ENCODE measurements at regions not wholly inside any gene's neighbourhood (a gene's known extent, or its start where the extent isn't known, plus 50 kb on each side); places are given as distances from the start of the nearest gene placed in this dataset.

DNA sequence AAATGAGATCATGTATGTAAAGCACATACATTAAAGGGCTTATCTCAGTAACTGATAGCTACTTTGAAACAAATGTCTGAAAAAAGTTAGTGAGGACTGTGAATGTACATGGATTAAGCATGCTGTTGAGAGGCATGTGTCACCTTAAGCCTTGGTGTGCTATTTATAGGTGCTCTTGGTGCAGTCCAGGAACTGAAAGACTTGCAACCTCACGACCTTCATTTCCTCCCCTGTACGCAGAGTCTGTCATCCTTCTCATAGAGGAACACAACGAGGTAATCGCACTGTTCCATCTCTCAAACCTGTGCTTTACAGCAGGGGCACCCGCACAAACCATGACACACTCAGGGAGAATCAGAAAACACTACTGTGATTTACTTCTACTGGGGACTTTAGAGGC, 65.6 kb downstream of the UFM1 start:
- TF ChIP-seq GATA3 (IDR thresholded peaks at IDR 0.05; ENCODE audit: low read depth, low read length): no peak

DNA sequence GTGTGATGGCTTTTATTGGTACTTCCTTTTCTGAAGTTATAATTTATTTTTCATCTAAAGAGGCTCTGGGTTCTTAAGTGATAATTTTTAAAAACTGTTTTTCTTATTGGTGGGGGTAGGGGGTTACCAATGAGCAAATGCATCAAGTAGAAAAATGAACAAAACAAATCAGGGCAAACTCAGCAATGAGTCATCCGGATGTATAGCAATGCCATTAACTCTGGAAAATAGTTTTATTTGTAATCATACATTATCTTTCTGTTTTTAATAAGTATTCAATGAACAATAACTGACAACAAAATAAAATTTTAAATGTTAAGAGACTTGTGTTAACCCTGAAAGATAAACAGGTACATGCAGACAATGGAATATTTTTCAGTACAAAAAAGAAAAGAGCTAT, 67.6 kb downstream of the UFM1 start:
- TF ChIP-seq GATA3 (IDR thresholded peaks at IDR 0.05; ENCODE audit: low read depth, low read length): no peak
- no peak for TF ChIP-seq GATA2 (IDR thresholded peaks at IDR 0.05; ENCODE audit: low read depth, low read length)

- TF ChIP-seq GATA2 (IDR thresholded peaks at IDR 0.05; ENCODE audit: low read depth, low read length) (no peak), GATA3 (IDR thresholded peaks at IDR 0.05; ENCODE audit: low read depth, low read length) (no peak)
Measured at GRCh38 chr13:38417727-38418126, 68.1 kb downstream of the UFM1 start.

GRCh38 chr13:38418286-38418685, 68.6 kb downstream of the UFM1 start:
- TF ChIP-seq GATA3 (IDR thresholded peaks at IDR 0.05; ENCODE audit: low read depth, low read length) (no peak), GATA2 (IDR thresholded peaks at IDR 0.05; ENCODE audit: low read depth, low read length) (no peak)

- TF ChIP-seq GATA3 (IDR thresholded peaks at IDR 0.05; ENCODE audit: low read depth, low read length) (no peak), GATA2 (IDR thresholded peaks at IDR 0.05; ENCODE audit: low read depth, low read length) (no peak)
Measured at GRCh38 chr13:38419312-38419873, 69.7 kb downstream of the UFM1 start.

GRCh38 chr13:38421590-38422560, 72.2 kb downstream of the UFM1 start:
- TF ChIP-seq GATA2 (IDR thresholded peaks at IDR 0.05; ENCODE audit: low read depth, low read length) (no peak), GATA3 (IDR thresholded peaks at IDR 0.05; ENCODE audit: low read depth, low read length) (no peak)

DNA sequence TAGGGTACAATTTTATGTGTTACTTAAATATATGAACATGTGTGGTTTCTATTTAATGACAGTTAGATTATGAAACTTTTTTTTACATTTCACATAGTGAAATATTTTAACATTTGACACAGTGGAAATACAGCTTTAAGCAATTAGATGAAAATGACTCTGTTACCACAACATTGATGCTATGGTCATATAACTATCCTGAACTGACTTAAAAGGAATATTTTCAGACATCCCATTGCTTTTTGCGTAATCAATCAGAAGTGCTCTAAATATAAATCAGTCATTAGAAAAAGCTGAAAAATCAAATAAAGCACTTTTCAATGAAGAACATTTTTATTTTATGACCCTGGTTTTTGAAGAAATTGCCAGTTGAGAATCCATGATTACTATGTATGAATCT, 80.3 kb downstream of the UFM1 start:
- no peak for TF ChIP-seq GATA3 (IDR thresholded peaks at IDR 0.05; ENCODE audit: low read depth, low read length)
- TF ChIP-seq GATA2 (IDR thresholded peaks at IDR 0.05; ENCODE audit: low read depth, low read length): no peak

DNA sequence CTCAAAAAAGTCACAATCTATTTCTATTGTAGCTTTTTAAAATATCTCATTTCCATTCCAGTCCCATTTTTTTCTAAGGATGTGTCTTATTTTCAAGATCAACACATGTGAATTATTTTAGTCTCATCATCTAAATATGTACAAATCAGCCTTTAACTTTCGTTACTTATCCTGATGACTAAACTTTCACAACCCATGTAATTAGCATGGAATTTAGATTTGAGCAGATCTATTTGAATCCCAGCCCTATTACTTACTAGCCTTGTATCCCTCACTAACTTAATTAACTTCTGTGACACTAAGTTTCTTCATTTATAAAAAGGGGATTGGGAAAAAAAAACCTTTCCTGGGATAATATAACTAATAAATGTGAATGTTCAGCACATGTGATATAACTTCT, 81.1 kb downstream of the UFM1 start:
- no peak for TF ChIP-seq GATA3 (IDR thresholded peaks at IDR 0.05; ENCODE audit: low read depth, low read length)

DNA sequence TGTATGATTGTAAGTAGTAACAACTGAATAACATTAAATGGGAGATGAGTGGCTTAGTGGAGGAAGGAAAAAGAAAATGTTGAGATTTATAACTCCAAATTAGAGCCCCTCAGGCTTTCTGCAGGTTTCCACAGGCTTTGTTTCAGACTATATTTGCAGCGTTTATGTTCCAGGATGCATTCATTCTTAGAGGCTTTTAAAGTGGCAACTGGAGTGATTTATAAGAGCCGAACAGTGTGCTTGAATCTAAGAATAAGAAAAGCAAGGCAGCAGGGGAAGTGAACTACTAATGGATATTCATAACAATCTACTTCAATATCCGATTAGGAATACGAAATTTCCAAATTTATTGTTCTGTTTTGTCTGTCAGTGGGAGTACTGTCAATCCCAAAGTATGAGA, 91.0 kb downstream of the UFM1 start:
- no peak for TF ChIP-seq GATA3 (IDR thresholded peaks at IDR 0.05; ENCODE audit: low read depth, low read length)
- no peak for TF ChIP-seq GATA2 (IDR thresholded peaks at IDR 0.05; ENCODE audit: low read depth, low read length)

DNA sequence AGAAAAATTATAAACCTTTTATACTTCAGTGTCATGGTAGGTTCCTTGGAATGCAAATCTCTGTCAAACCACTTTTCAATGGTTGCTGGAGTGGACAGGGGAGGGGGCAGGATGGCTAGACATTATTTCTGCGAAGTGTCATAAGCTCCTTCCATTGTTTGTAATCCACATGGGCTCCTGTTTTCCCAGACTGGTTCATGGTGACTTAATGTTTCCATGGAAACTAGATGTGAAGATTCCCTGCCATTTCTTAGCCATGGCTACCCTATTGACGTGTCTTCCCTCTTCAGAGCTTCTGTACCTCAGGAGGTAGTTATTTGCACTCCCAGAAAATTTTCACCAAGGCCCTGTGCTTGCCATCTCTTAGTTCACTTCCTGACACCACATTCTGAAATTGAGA, 95.3 kb downstream of the UFM1 start:
- TF ChIP-seq GATA3 (IDR thresholded peaks at IDR 0.05; ENCODE audit: low read depth, low read length) (no peak), GATA2 (IDR thresholded peaks at IDR 0.05; ENCODE audit: low read depth, low read length) (no peak)

DNA sequence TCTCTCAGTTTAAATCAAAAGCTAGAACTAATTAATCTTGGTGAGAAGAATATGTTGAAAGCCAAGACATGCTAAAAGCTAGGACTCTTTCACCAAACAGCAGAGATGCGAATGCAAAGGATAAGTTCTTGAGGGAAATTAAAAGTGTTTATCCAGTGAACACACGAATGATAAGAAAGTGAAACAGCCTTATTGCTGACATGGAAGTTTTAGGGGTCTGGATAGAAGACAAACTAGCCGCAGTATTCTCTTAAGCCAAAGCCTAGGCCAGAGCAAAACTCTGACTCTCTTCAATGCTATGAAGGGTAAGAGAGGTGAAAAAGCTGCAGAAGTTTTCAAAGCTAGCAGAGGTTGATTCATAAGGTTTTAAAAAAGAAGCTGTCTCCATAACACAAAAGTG, 103.0 kb downstream of the UFM1 start:
- TF ChIP-seq GATA2 (IDR thresholded peaks at IDR 0.05; ENCODE audit: low read depth, low read length) (no peak), GATA3 (IDR thresholded peaks at IDR 0.05; ENCODE audit: low read depth, low read length) (no peak)

GRCh38 chr13:38462605-38463004, 113.0 kb downstream of the UFM1 start:
- TF ChIP-seq GATA3 (IDR thresholded peaks at IDR 0.05; ENCODE audit: low read depth, low read length): no peak
- no peak for TF ChIP-seq GATA2 (IDR thresholded peaks at IDR 0.05; ENCODE audit: low read depth, low read length)

DNA sequence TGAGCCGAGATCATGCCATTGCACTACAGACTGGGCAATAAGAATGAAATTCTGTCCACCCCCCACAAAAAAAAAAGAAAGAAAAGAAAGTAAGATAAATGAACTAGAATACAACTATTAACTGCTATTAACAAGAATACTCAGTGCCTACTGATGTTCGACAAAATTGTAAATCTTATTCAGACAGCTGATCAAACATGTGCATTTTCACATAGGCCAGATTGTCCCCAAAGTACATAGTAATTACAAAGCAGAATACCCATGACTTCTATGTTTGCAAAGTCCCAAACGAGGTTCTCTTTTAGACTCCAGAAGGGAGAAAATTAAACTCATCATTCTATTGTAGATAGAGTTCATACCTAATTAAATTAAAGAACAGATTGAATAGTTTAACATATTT, 113.4 kb downstream of the UFM1 start:
- TF ChIP-seq GATA2 (IDR thresholded peaks at IDR 0.05; ENCODE audit: low read depth, low read length): no peak
- TF ChIP-seq GATA3 (IDR thresholded peaks at IDR 0.05; ENCODE audit: low read depth, low read length): no peak

DNA sequence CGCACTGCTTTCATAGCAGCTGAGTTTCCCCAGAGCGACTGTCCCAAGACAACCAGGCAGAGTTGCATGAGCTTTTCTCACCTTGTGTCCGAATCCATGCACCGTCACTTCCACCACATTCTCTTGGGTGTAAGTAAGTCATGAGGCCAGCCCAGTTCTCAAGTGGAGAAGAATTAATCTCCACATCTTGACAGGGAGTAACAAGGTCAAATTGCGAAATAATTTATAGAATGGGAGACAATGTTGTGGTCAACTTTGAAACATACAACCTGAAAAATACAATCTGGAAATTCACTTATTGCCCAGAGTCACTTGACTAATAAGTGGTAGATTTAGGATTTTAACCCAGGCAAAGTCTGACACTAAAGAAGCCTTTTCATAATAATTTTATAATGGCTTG, 123.7 kb downstream of the UFM1 start:
- no peak for TF ChIP-seq GATA2 (IDR thresholded peaks at IDR 0.05; ENCODE audit: low read depth, low read length)
- TF ChIP-seq GATA3 (IDR thresholded peaks at IDR 0.05; ENCODE audit: low read depth, low read length): no peak

DNA sequence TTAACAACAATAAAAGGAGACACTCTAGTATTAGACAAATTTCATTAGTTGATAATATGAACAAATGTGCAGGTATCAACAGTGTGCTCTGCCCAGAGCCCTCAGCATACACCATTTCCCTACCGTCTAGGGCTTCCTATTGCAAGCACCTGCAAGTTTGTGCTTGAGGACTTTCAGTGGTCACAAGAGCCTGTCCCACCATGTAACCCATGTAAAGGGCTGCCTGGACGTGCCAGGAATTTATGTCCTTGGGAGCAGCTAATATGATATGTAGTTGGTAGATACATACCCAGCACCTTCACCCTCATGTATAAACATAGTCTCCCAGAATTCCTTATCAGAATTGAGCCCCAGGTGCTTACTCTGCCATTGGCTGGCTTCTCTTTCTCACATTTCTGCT, 128.0 kb downstream of the UFM1 start:
- TF ChIP-seq GATA3 (IDR thresholded peaks at IDR 0.05; ENCODE audit: low read depth, low read length) (no peak), GATA2 (IDR thresholded peaks at IDR 0.05; ENCODE audit: low read depth, low read length) (no peak)
